ENCODE measurements at regions not wholly inside any gene's neighbourhood (a gene's known extent, or its start where the extent isn't known, plus 50 kb on each side); places are given as distances from the start of the nearest gene placed in this dataset.
A peak's percentile ranks its signal among the peaks of the same experiment; 100 is the strongest.
"Not testable (repeated sequence)": the region's sequence is repeated elsewhere in the genome, so short reads cannot be mapped to it uniquely, and the experiment has no call there.

DNA sequence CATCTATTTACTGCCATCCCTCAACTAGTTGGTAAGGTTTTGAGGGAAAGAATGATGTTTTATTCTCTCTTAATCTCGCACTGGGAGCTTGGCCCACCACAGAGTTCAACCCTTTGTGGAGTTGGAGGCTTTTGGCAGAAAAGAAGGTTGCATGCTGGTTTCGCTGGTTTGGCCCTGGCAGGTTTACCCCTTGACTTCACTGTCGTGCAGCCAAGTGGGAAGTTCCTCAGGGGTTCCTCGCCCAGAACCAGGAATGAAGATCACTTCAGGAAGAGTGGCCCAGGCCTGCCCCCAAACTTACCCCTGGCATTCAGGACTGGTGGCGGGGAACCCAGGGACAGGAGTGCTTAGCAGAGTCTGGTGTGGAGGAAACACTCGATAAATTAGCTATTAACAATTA, 103.1 kb upstream of the LYZL2 start:
- no peak for DNase-seq (ENCODE audit: low read depth in 2 of 2)

GRCh38 chr10:30731963-30732362, 102.4 kb upstream of the LYZL2 start:
- DNase-seq (ENCODE audit: low read depth in 2 of 2), result no peak

DNA sequence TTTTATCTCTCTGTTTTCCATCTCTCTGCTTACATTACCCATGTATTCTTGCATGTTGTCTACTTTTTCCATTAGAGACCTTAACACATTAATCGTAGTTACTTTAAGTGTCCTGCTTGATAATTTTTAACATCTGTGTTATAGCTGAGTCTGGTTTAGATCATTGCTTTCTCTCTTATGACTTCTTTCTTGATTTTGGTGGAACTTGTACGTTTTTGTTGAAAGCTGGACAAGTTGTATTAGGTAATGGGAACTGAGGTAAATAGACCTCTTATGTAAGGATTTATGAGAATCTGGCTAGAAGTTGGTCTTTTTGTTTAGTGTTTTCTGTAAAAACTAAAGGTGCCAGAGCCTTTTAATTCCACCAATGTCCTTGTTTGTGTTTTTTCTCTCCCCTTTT, 100.8 kb upstream of the LYZL2 start:
- no peak for DNase-seq (ENCODE audit: low read depth in 2 of 2)

GRCh38 chr10:30728766-30729165, 99.2 kb upstream of the LYZL2 start:
- DNase-seq (ENCODE audit: low read depth in 2 of 2), result no peak

DNA sequence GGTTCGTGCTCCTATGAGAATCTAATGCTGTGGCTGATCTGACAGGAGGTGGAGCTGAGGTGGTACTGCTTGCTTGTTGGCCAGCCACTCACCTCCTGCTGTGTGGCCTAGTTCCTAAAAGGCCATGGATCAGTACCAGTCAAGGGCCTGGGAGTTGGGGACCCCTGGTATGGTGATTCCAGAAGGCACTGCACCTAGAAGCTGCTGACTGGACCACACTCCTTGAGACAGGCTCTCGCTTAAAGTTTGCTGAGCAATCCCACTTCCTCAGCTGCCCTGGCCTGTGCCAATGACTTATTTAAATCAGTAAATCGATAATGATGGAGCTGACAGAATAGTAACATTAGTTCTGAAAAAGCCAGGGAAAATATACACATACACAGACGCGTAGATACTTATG, 98.6 kb upstream of the LYZL2 start:
- no peak for DNase-seq (ENCODE audit: low read depth in 2 of 2)

DNA sequence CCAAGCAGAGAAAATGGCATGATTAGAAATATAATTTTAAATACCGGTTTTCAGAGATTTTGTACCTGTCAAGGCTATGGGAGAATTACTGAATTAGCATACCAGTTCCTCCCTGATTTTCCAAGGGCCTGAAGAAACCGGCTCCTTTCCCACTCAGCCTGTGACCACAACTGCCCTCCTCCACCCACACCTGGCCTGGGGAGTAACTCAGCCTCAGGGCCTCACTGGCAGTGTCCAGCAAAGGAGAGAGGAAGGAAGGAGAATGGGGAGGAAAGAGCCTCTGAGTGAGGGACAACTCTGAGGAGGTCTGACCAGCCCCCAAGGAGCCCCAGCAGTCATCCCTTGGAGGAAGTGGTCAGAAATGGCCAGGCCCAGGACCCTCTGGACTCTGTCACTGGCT, 98.0 kb upstream of the LYZL2 start:
- DNase-seq (ENCODE audit: low read depth in 2 of 2), result no peak

- peak; percentile 53 to 58 for DNase-seq (ENCODE audit: low read depth in 2 of 2)
Measured at GRCh38 chr10:30726783-30727414, 97.3 kb upstream of the LYZL2 start.

- no peak for DNase-seq (ENCODE audit: low read depth in 2 of 2)
Measured at GRCh38 chr10:30725661-30726060, 96.1 kb upstream of the LYZL2 start.

DNA sequence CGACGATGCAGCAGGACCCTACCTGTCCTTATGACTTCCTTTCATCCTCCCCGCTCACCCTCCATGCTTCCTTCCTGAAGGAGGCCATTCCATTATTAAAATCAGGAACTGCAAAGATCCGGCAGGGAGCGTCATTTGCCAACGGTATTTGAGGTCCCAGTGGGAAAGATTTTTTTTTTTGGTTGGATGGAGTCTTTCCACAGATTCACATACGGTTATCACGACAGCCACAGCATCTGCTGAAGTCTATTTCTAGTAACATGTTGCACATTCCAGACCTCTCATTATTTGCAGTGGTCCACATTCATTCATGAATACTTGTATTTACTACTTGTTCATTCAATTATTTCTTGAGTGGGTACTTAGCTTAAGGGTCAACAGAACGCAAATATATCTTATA, 94.7 kb upstream of the LYZL2 start:
- no peak for DNase-seq (ENCODE audit: low read depth in 2 of 2)

GRCh38 chr10:30722956-30723620, 93.5 kb upstream of the LYZL2 start:
- no peak for DNase-seq (ENCODE audit: low read depth in 2 of 2)

DNA sequence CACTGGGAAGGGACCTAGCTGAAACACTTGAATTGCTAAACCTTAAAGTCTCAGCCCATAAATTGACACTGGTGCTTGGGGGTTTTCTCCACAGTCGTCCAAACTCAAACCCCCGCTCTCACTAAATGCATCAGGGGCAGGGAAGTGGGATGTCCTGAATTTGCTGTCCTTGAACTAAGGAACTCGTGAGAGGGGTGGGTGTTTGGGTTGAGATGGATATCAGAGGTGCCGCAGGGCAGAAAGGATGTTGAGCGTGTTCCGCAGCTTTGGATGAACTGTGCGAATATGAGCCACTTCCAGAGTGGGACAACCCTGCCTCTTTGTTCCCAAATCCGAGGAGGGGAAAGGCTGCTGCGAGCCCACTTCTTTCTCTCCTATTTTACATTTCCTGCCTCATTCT, 90.3 kb upstream of the LYZL2 start:
- no peak for DNase-seq (ENCODE audit: low read depth in 2 of 2)

- DNase-seq (ENCODE audit: low read depth in 2 of 2), result no peak
Measured at GRCh38 chr10:30709700-30710358, 80.3 kb upstream of the LYZL2 start.

DNA sequence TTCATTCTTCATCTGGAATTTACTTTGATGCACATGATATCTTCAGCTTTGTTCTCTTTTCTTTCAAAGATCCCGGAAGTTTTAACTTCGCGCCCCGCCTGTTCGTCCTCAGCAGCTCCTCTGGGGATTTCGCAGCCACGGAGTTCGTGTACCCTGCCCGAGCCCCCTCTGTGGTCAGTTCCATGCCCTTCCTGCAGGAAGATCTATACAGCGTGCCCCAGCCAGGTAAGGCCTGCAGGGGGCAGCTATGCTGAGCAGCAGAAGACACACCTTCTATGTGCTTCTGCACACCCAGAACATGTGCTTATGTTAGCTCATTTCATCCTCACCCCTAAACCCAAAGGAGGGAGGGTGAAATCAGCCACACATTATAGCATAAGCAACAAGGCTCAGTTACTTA, 79.7 kb upstream of the LYZL2 start:
- no peak for DNase-seq (ENCODE audit: low read depth in 2 of 2)

- DNase-seq (ENCODE audit: low read depth in 2 of 2), result no peak
Measured at GRCh38 chr10:30708234-30708633, 78.7 kb upstream of the LYZL2 start.

DNA sequence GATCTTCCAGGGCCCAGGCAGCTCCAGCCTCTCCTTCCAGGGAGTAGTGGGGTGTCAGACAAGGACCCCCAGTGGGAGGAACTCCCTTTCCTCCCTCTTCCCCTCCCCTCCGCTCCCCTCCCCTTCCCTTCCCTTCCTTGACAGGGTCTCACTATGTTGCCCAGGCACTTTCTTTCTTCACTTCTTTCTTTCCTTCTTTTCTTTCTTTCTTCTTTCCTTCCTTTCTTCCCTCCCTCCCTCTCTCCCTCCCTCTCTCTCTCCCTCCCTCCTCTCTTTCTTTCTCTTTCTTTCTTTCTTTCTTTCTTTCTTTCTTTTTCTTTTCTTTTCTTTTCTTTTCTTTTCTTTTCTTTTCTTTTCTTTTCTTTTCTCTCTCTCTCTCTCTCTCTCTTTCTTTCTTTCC, 76.6 kb upstream of the LYZL2 start:
- DNase-seq (ENCODE audit: low read depth in 2 of 2), result not testable (repeated sequence)

- DNase-seq (ENCODE audit: low read depth in 2 of 2), result no peak
Measured at GRCh38 chr10:30705625-30706149, 76.1 kb upstream of the LYZL2 start.

DNA sequence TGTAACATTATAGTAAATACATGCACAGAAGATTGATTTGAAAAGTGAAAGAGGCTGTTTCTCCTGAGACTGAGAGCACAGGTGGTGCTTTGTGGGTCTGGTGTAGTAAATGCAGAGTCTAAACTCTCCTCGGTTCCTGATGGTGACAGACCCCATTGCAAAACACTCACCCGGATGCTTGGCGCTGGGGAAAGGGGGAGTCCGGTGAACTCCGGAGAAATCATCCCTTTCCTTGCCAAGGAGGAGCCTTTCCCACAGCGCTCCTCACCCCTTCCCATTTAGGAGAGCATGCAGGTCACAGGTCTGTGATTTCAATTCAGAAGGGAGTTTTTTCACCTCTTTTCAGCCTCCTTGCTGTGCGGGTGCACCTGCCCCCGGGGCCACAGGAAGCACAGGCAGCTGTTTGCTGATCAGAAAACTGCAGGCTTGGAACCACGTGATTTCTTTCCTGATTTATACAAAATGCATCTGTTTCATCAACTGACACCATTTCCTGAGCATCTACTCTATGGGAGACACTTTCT, 75.6 kb upstream of the LYZL2 start:
- no peak for DNase-seq (ENCODE audit: low read depth in 2 of 2)

GRCh38 chr10:30704601-30705100, 75.1 kb upstream of the LYZL2 start:
- not testable (repeated sequence) for DNase-seq (ENCODE audit: low read depth in 2 of 2)

- DNase-seq (ENCODE audit: low read depth in 2 of 2), result no peak
Measured at GRCh38 chr10:30704026-30704600, 74.6 kb upstream of the LYZL2 start.

DNA sequence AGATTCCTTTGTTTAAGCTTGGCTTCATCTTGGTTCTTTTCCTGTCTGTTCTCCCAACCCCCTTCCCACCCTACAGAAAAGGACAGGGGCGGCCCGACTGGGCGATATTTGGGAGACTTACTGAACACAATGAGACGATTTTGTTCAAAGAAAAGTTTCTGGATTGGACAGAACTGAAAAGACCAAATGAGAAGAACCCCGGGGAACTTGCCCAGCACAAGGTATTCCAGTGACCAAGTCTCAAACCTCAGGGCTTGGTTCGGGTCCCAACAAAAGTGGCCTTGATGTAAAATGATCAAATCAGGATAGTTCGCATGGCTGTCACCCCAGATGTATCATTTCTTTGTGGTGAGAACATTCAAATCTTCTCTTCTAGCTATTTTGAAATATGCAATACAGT, 73.9 kb upstream of the LYZL2 start:
- DNase-seq (ENCODE audit: low read depth in 2 of 2), result not testable (repeated sequence)

GRCh38 chr10:30702860-30703259, 73.3 kb upstream of the LYZL2 start:
- DNase-seq (ENCODE audit: low read depth in 2 of 2), result no peak

Data from stimulated activated CD8-positive, alpha-beta memory T cell treated with anti-CD3 and anti-CD28 coated beads, Interleukin-15, amount 100 ng/mL, for 4 hours (primary cell).